Rectal smooth muscle tissue (tissue), 1 donor: ENCODE measurements at regions not wholly inside any gene's neighbourhood (a gene's known extent, or its start where the extent isn't known, plus 50 kb on each side); places are given as distances from the start of the nearest gene placed in this dataset.
A peak's percentile ranks its signal among the peaks of the same experiment; 100 is the strongest.

ENCODE experiments used
- H3K27ac ChIP-seq: one replicate; pipeline ENCODE4 v1.7.0; 2013; ENCODE audit warnings: low read depth, low read length, inconsistent platforms
- H3K27me3 ChIP-seq: one replicate; pipeline ENCODE4 v1.7.0; 2013; ENCODE audit warnings: low read length; ENCODE audit not compliant: control insufficient read depth, insufficient read depth
- H3K36me3 ChIP-seq: one replicate; pipeline ENCODE4 v1.7.0; 2013; ENCODE audit warnings: low read length; ENCODE audit not compliant: control insufficient read depth, insufficient read depth
- H3K4me1 ChIP-seq: one replicate; pipeline ENCODE4 v1.7.0; 2013; ENCODE audit warnings: low read length; ENCODE audit not compliant: control insufficient read depth, insufficient read depth
- H3K4me3 ChIP-seq: one replicate; pipeline ENCODE4 v1.7.0; 2013; ENCODE audit warnings: low read length
- H3K9ac ChIP-seq: one replicate; pipeline ENCODE4 v1.7.0; 2013; ENCODE audit warnings: low read length

- Histone ChIP-seq H3K27me3 (no peaks in the 10 kb centered on the region), H3K27ac (peak overlapping the region; percentile 7), H3K36me3 (no peaks in the 10 kb centered on the region), H3K9ac (no peak overlapping the region), H3K4me3 (no peak overlapping the region), H3K4me1 (peaks cover 9% of the 10 kb centered on the region)
Observed at GRCh38 chr22:27420195-27420816, 381.2 kb downstream of the MN1 start.

GRCh38 chr22:27420817-27421361 lies 380.7 kb downstream of the MN1 start:
- Histone ChIP-seq H3K27ac (no peak overlapping the region), H3K4me3 (no peak overlapping the region), H3K4me1 (peaks cover 9% of the 10 kb centered on the region), H3K36me3 (no peaks in the 10 kb centered on the region), H3K27me3 (no peaks in the 10 kb centered on the region), H3K9ac (no peak overlapping the region)

DNA sequence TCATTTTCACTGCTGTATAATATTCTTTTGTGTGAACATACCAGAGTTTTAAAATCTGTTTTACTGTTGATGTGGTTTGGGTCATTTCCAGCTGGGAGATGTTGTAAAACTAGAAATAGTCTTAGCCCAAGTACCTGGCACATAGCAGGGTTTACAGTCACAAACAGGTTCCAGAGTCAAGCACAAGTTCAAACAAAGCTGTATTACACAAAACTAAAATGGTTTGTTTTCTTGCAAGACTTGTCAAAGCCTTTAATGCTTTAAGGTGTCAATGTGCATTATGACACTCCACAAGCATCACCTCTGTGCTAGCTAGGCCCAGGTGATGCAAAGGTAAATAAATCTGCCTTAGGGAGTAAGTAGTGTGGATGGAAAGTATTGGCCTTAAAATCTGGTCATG lies 379.1 kb downstream of the MN1 start:
- Histone ChIP-seq H3K4me1 (peaks cover 9% of the 10 kb centered on the region), H3K9ac (no peak overlapping the region), H3K27me3 (no peaks in the 10 kb centered on the region), H3K27ac (no peak overlapping the region), H3K36me3 (no peaks in the 10 kb centered on the region), H3K4me3 (no peak overlapping the region)

DNA sequence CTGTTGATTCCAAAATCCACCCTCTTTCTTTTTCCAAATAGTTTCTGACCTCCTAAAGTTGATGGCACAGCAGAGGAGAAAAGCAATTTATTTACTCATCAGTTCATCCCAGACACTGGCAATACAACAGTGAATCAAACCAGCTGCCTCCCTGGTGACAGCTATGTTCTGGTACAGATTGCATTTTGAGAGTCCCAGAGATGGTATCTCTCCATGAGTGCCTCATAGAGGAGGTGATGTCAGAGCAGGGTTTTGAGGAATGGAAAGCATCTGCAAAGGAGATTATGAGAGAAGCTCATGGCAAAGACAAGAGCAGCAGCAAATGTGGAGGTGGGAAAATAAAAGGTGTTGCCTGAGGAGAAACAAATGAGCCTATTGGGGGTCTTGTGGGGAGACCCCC lies 377.2 kb downstream of the MN1 start:
- H3K27me3 ChIP-seq: no peaks in the 10 kb centered on the region

GRCh38 chr22:27429476-27429875 lies 372.1 kb downstream of the MN1 start:
- no peak overlapping the region for H3K27ac ChIP-seq
- no peaks in the 10 kb centered on the region for H3K4me1 ChIP-seq
- no peak overlapping the region for H3K4me3 ChIP-seq
- H3K27me3 ChIP-seq: no peaks in the 10 kb centered on the region
- H3K9ac ChIP-seq: no peak overlapping the region
- H3K36me3 ChIP-seq: no peaks in the 10 kb centered on the region

More for the DNA sequence above, 377.2 kb downstream of the MN1 start:
- no peaks in the 10 kb centered on the region for H3K36me3 ChIP-seq
- H3K9ac ChIP-seq: no peak overlapping the region
- H3K4me3 ChIP-seq: no peak overlapping the region
- peaks cover 9% of the 10 kb centered on the region for H3K4me1 ChIP-seq
- H3K27ac ChIP-seq: no peak overlapping the region

GRCh38 chr22:27431081-27431480 lies 370.5 kb downstream of the MN1 start:
- no peaks in the 10 kb centered on the region for H3K27me3 ChIP-seq
- H3K9ac ChIP-seq: no peak overlapping the region
- H3K4me3 ChIP-seq: no peak overlapping the region
- H3K4me1 ChIP-seq: no peaks in the 10 kb centered on the region
- H3K36me3 ChIP-seq: no peaks in the 10 kb centered on the region
- no peak overlapping the region for H3K27ac ChIP-seq

DNA sequence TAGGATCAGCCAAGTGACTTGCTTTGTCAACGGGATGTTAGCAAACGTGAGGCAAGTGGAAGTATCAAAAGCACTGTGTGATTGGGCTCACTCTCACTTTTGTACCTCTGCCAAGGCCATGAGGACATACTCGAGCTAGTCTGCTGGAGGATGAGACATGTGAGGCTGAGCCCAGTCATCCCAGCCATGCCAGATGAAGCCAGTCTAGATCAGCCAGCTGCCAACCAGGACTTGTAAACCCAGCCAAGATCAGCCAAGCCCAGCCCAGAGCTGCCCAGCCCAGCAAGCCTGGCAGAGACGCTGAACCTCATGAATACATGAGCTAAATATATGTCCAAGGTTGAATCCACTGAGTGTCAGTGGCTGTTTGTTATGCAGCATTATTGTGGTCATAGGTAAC lies 369.7 kb downstream of the MN1 start:
- no peak overlapping the region for H3K9ac ChIP-seq
- H3K4me1 ChIP-seq: no peaks in the 10 kb centered on the region
- no peaks in the 10 kb centered on the region for H3K27me3 ChIP-seq
- H3K4me3 ChIP-seq: no peak overlapping the region
- no peak overlapping the region for H3K27ac ChIP-seq
- H3K36me3 ChIP-seq: no peaks in the 10 kb centered on the region

DNA sequence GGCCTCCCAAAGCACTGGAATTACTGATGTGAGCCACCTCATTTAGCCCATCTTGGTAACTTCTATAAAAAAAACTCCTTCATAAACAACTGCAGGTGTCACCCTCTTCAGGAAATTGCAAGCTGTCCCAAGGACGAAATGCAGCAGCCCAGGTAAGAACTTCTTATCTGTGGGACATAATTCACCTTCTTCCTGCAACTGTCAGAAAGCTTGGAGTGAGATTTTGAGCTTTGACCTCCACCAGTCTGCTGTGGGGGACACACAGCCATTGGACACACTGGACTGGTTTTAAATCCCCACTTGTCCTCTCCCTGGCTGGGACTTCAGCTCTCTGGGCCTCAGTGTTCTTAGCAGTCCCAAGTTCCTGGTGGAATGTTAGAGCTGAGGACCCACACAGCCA lies 368.5 kb downstream of the MN1 start:
- H3K27me3 ChIP-seq: no peaks in the 10 kb centered on the region
- H3K4me1 ChIP-seq: no peaks in the 10 kb centered on the region
- H3K36me3 ChIP-seq: no peaks in the 10 kb centered on the region
- no peak overlapping the region for H3K27ac ChIP-seq
- H3K4me3 ChIP-seq: no peak overlapping the region
- no peak overlapping the region for H3K9ac ChIP-seq

GRCh38 chr22:27433585-27434190 lies 367.9 kb downstream of the MN1 start:
- H3K27ac ChIP-seq: no peak overlapping the region
- no peaks in the 10 kb centered on the region for H3K27me3 ChIP-seq
- no peak overlapping the region for H3K9ac ChIP-seq
- H3K4me3 ChIP-seq: no peak overlapping the region
- H3K36me3 ChIP-seq: no peaks in the 10 kb centered on the region
- H3K4me1 ChIP-seq: no peaks in the 10 kb centered on the region

- no peak overlapping the region for H3K9ac ChIP-seq
- H3K36me3 ChIP-seq: no peaks in the 10 kb centered on the region
- H3K4me1 ChIP-seq: no peaks in the 10 kb centered on the region
- no peaks in the 10 kb centered on the region for H3K27me3 ChIP-seq
- no peak overlapping the region for H3K4me3 ChIP-seq
- H3K27ac ChIP-seq: no peak overlapping the region
Observed at GRCh38 chr22:27434898-27435297, 366.7 kb downstream of the MN1 start.

DNA sequence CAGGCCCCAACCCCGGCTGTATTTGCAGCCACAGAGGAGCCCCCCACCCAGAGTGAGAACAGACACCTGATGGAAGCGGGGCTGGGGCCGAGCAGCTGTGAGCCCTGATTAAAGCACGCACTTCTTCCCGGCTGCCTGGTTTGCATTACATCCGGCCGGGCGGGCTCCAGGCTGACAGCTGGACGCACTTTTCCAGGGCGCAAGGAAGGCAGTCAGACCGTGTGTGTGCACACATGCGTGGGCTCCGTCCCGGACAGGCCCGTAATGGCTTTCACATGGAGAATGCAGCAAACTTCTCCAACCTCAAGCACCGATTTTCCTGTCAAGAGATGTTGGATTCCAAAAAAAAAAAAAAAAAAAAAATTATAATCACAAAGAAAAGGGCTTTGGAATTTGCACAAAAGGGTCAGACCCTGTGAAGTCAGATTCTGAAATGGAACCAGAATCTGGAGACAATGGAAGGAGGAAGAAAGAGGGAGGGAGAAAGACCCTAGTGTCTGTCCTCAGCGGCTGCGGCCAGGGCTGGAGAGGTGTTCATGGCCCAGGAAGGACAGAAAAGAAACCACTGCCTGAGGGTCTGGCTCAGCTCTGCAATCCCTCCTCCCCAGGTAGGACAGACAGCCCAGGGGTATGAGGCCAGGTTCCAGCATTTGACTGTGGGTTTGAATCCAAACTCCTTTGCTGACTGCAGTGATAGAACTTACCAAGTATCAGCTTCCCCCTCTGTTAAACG lies 365.5 kb downstream of the MN1 start:
- peak overlapping the region; percentile 30 for H3K27ac ChIP-seq
- H3K36me3 ChIP-seq: no peaks in the 10 kb centered on the region
- H3K4me1 ChIP-seq: no peaks in the 10 kb centered on the region

GRCh38 chr22:27436591-27436990 lies 365.0 kb downstream of the MN1 start:
- H3K4me1 ChIP-seq: no peaks in the 10 kb centered on the region
- H3K9ac ChIP-seq: no peak overlapping the region
- H3K4me3 ChIP-seq: no peak overlapping the region
- H3K27me3 ChIP-seq: no peaks in the 10 kb centered on the region
- no peak overlapping the region for H3K27ac ChIP-seq
- no peaks in the 10 kb centered on the region for H3K36me3 ChIP-seq

More for the DNA sequence above, 365.5 kb downstream of the MN1 start:
- no peak overlapping the region for H3K4me3 ChIP-seq
- H3K9ac ChIP-seq: no peak overlapping the region
- H3K27me3 ChIP-seq: no peaks in the 10 kb centered on the region
